ENCODE measurements at regions not wholly inside any gene's neighbourhood (a gene's known extent, or its start where the extent isn't known, plus 50 kb on each side); places are given as distances from the start of the nearest gene placed in this dataset.

GRCh38 chr2:107086497-107086896 lies 200.5 kb upstream of the ST6GAL2 start:
- no peak for TF ChIP-seq POLR2AphosphoS5 (IDR thresholded peaks at IDR 0.05; ENCODE audit: low read depth, low read length)
- no peak for TF ChIP-seq FOXP2 (optimal IDR thresholded peaks at IDR 0.05; ENCODE audit: borderline replicate concordance, extremely low read depth, extremely low read length, insufficient read depth)
- no peak for TF ChIP-seq TAF1 (IDR thresholded peaks at IDR 0.05; ENCODE audit: borderline replicate concordance, insufficient read depth, low read length)
- no peak for TF ChIP-seq SIN3A (IDR thresholded peaks at IDR 0.05; ENCODE audit: borderline replicate concordance, insufficient read depth, low read length)
- TF ChIP-seq, protein P1, sequence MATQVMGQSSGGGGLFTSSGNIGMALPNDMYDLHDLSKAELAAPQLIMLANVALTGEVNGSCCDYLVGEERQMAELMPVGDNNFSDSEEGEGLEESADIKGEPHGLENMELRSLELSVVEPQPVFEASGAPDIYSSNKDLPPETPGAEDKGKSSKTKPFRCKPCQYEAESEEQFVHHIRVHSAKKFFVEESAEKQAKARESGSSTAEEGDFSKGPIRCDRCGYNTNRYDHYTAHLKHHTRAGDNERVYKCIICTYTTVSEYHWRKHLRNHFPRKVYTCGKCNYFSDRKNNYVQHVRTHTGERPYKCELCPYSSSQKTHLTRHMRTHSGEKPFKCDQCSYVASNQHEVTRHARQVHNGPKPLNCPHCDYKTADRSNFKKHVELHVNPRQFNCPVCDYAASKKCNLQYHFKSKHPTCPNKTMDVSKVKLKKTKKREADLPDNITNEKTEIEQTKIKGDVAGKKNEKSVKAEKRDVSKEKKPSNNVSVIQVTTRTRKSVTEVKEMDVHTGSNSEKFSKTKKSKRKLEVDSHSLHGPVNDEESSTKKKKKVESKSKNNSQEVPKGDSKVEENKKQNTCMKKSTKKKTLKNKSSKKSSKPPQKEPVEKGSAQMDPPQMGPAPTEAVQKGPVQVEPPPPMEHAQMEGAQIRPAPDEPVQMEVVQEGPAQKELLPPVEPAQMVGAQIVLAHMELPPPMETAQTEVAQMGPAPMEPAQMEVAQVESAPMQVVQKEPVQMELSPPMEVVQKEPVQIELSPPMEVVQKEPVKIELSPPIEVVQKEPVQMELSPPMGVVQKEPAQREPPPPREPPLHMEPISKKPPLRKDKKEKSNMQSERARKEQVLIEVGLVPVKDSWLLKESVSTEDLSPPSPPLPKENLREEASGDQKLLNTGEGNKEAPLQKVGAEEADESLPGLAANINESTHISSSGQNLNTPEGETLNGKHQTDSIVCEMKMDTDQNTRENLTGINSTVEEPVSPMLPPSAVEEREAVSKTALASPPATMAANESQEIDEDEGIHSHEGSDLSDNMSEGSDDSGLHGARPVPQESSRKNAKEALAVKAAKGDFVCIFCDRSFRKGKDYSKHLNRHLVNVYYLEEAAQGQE (IDR thresholded peaks at IDR 0.05; ENCODE audit: insufficient read depth in 1 of 2, low read depth in 2 of 2, low read length in 2 of 2), result no peak

GRCh38 chr2:107088156-107088555 lies 202.2 kb upstream of the ST6GAL2 start:
- TF ChIP-seq SIN3A (IDR thresholded peaks at IDR 0.05; ENCODE audit: borderline replicate concordance, insufficient read depth, low read length) (no peak), TAF1 (IDR thresholded peaks at IDR 0.05; ENCODE audit: borderline replicate concordance, insufficient read depth, low read length) (no peak), POLR2AphosphoS5 (IDR thresholded peaks at IDR 0.05; ENCODE audit: low read depth, low read length) (no peak), FOXP2 (optimal IDR thresholded peaks at IDR 0.05; ENCODE audit: borderline replicate concordance, extremely low read depth, extremely low read length, insufficient read depth) (no peak)
- TF ChIP-seq, protein P1 (IDR thresholded peaks at IDR 0.05; ENCODE audit: insufficient read depth in 1 of 2, low read depth in 2 of 2, low read length in 2 of 2), result no peak

GRCh38 chr2:107091163-107091864 lies 205.3 kb upstream of the ST6GAL2 start:
- no peak for TF ChIP-seq TAF1 (IDR thresholded peaks at IDR 0.05; ENCODE audit: borderline replicate concordance, insufficient read depth, low read length)
- TF ChIP-seq, protein P1 (IDR thresholded peaks at IDR 0.05; ENCODE audit: insufficient read depth in 1 of 2, low read depth in 2 of 2, low read length in 2 of 2), result no peak
- no peak for TF ChIP-seq POLR2AphosphoS5 (IDR thresholded peaks at IDR 0.05; ENCODE audit: low read depth, low read length)

GRCh38 chr2:107093426-107093957 lies 207.5 kb upstream of the ST6GAL2 start:
- TF ChIP-seq, protein P1 (IDR thresholded peaks at IDR 0.05; ENCODE audit: insufficient read depth in 1 of 2, low read depth in 2 of 2, low read length in 2 of 2), result no peak
- no peak for TF ChIP-seq TAF1 (IDR thresholded peaks at IDR 0.05; ENCODE audit: borderline replicate concordance, insufficient read depth, low read length)
- TF ChIP-seq POLR2AphosphoS5 (IDR thresholded peaks at IDR 0.05; ENCODE audit: low read depth, low read length), result no peak
- no peak for TF ChIP-seq SIN3A (IDR thresholded peaks at IDR 0.05; ENCODE audit: borderline replicate concordance, insufficient read depth, low read length)
- TF ChIP-seq FOXP2 (optimal IDR thresholded peaks at IDR 0.05; ENCODE audit: borderline replicate concordance, extremely low read depth, extremely low read length, insufficient read depth), result no peak
